SK-N-MC (cell line): ENCODE measurements at regions not wholly inside any gene's neighbourhood (a gene's known extent, or its start where the extent isn't known, plus 50 kb on each side); places are given as distances from the start of the nearest gene placed in this dataset.

Experiments
- EZH2 ChIP-seq: fragments of 200-600 bp; sonication (generic); IDR thresholded peaks from one replicate; pipeline ENCODE4 v1.6.1; 2017; ENCODE audit warnings: antibody characterized with exemption
- FOXP2 ChIP-seq: optimal IDR thresholded peaks from 2 replicates; pipeline ENCODE3; 2011; ENCODE audit warnings: mild to moderate bottlenecking, moderate library complexity; ENCODE audit not compliant: insufficient read depth; ENCODE audit errors: extremely low read length, control extremely low read depth
- POLR2AphosphoS5 ChIP-seq: IDR thresholded peaks from 2 replicates; pipeline ENCODE4 v1.6.1; 2012; ENCODE audit warnings: mild to moderate bottlenecking, low read depth, low read length, borderline replicate concordance

- TF ChIP-seq EZH2 = no peak
- TF ChIP-seq POLR2AphosphoS5 = no peak
- no peak for TF ChIP-seq FOXP2
Observed at GRCh38 chr2:235134420-235134819, 182.6 kb downstream of the SH3BP4 start.
